OCI-LY1 (cell line): ENCODE measurements at regions not wholly inside any gene's neighbourhood (a gene's known extent, or its start where the extent isn't known, plus 50 kb on each side); places are given as distances from the start of the nearest gene placed in this dataset.

ENCODE experiments used
- EZH2 ChIP-seq: fragments of 200-600 bp; sonication (generic), shearing (Covaris generic); IDR thresholded peaks from 2 replicates; pipeline ENCODE4 v1.8.0; 2017; ENCODE audit warnings: borderline replicate concordance, mixed run types, mild to moderate bottlenecking, antibody characterized with exemption, low read length, moderate library complexity, mixed read lengths
- TF ChIP-seq, protein P1 (sequence below): fragments of 200-600 bp; sonication (generic), shearing (Covaris generic); IDR thresholded peaks from 2 replicates; pipeline ENCODE4 v1.5.1; 2017; ENCODE audit warnings: mild to moderate bottlenecking, antibody characterized with exemption, low read length, moderate library complexity, mixed read lengths

DNA sequence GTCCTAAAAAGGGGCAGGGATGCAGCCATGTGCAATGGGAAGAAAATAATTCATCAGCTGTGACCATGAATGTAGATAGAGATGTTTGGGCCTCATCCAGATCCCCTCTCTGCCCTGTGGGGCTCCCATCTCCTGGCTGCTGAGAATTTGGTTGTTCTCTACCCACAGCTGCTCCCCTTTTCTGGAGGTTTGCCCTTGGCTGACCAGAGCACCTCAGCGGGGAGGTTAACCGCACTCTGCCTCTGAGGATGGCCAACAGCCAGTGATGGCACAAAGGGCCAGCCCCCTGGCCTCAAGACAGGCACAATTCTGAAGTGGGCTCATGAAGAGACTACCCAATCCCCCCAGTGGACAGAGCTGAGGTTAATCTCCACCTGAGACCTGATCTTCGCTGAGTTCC is 61.5 kb upstream of the SERP2 start:
- TF ChIP-seq, protein P1, sequence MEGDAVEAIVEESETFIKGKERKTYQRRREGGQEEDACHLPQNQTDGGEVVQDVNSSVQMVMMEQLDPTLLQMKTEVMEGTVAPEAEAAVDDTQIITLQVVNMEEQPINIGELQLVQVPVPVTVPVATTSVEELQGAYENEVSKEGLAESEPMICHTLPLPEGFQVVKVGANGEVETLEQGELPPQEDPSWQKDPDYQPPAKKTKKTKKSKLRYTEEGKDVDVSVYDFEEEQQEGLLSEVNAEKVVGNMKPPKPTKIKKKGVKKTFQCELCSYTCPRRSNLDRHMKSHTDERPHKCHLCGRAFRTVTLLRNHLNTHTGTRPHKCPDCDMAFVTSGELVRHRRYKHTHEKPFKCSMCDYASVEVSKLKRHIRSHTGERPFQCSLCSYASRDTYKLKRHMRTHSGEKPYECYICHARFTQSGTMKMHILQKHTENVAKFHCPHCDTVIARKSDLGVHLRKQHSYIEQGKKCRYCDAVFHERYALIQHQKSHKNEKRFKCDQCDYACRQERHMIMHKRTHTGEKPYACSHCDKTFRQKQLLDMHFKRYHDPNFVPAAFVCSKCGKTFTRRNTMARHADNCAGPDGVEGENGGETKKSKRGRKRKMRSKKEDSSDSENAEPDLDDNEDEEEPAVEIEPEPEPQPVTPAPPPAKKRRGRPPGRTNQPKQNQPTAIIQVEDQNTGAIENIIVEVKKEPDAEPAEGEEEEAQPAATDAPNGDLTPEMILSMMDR = no peak
- no peak for TF ChIP-seq EZH2
